ENCODE measurements at regions not wholly inside any gene's neighbourhood (a gene's known extent, or its start where the extent isn't known, plus 50 kb on each side); places are given as distances from the start of the nearest gene placed in this dataset.

DNA sequence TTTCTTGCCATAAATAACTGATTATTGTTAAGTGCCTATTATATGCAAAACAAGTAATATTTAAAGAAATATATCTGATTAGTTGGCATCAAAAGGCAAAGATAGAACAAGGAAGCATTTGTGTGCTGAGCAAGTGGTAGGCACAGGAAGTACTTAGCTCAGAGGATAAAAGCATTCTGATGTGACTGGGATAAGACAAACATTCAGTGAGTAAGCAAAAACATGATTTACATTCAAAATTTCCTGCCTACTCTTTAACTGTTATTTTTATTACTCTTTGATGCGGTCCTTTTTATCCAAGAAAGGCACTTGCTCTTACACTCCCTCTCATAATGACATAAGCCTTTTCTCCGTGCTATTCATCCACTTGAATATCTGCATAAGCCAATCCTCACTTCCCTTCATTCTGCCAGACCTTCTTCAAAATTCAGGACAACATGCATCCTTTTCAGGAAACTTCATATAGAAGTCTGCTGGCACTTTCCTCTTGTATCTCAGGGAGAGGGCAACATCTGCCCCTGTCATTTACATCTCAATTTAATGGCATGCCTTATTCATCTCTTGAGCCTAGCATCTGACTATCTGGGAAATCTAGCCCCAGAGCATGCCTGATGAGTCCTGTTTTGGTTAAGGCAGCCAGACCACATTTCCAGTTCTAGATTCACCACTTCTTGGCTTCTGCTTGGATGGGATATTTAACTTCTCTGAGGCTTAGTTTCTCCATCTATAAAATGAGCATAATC lies 478.2 kb upstream of the ROBO2 start:
- TF ChIP-seq POLR2A (IDR thresholded peaks at IDR 0.05), result no peak
- TF ChIP-seq, protein P1, sequence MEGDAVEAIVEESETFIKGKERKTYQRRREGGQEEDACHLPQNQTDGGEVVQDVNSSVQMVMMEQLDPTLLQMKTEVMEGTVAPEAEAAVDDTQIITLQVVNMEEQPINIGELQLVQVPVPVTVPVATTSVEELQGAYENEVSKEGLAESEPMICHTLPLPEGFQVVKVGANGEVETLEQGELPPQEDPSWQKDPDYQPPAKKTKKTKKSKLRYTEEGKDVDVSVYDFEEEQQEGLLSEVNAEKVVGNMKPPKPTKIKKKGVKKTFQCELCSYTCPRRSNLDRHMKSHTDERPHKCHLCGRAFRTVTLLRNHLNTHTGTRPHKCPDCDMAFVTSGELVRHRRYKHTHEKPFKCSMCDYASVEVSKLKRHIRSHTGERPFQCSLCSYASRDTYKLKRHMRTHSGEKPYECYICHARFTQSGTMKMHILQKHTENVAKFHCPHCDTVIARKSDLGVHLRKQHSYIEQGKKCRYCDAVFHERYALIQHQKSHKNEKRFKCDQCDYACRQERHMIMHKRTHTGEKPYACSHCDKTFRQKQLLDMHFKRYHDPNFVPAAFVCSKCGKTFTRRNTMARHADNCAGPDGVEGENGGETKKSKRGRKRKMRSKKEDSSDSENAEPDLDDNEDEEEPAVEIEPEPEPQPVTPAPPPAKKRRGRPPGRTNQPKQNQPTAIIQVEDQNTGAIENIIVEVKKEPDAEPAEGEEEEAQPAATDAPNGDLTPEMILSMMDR (IDR thresholded peaks at IDR 0.05), result no peak
